Brain microvascular endothelial cell (primary cell): ENCODE measurements at regions not wholly inside any gene's neighbourhood (a gene's known extent, or its start where the extent isn't known, plus 50 kb on each side); places are given as distances from the start of the nearest gene placed in this dataset.

ENCODE experiments used
- DNase-seq: peaks from one replicate; pipeline ENCODE4 v3.0.0-alpha.2; 2020
- H3K27ac ChIP-seq: fragments of 250-450 bp; sonication (Bioruptor Pico); 2 replicates; pipeline ENCODE4 v1.5.1; 2020; ENCODE audit warnings: mild to moderate bottlenecking, moderate library complexity
- H3K27me3 ChIP-seq: fragments of 250-450 bp; sonication (Bioruptor Pico); replicated peaks from 2 replicates; pipeline ENCODE4 v1.5.1; 2020; ENCODE audit warnings: mild to moderate bottlenecking
- H3K36me3 ChIP-seq: fragments of 250-450 bp; sonication (Bioruptor Pico); replicated peaks from 2 replicates; pipeline ENCODE4 v1.5.1; 2020; ENCODE audit warnings: mild to moderate bottlenecking
- H3K4me3 ChIP-seq: 2 replicates; pipeline ENCODE4 v1.5.1; 2011; ENCODE audit warnings: low read depth, mild to moderate bottlenecking, control low read depth, low read length, moderate library complexity
- CTCF ChIP-seq: IDR thresholded peaks from 2 replicates; pipeline ENCODE4 v1.5.1; 2011; ENCODE audit warnings: low read depth, mild to moderate bottlenecking, moderate library complexity, low read length, control low read depth, inconsistent platforms; ENCODE audit errors: missing control alignments
- in situ Hi-C: cut with HindIII; loops from 2 replicates; pipeline ENCODE4 v1.10.0; 2017; ENCODE audit warnings: low sequenced_read_pairs, low pct_ligation_motif_present

- H3K27me3 ChIP-seq, result no peaks in the 10 kb centered on the region
- H3K27ac ChIP-seq, result peak overlapping the region; percentile 67
- no peaks in the 10 kb centered on the region for H3K36me3 ChIP-seq
- in situ Hi-C loops, result no loop called here
- DNase-seq, result no peak
- TF ChIP-seq CTCF, result no peak
- H3K4me3 ChIP-seq, result no peak overlapping the region
Observed at GRCh38 chr18:73461038-73461779, 593.4 kb upstream of the NETO1 start.

GRCh38 chr18:73458186-73458964, 590.6 kb upstream of the NETO1 start:
- H3K36me3 ChIP-seq, result no peaks in the 10 kb centered on the region
- H3K27ac ChIP-seq, result no peak overlapping the region
- H3K27me3 ChIP-seq, result no peaks in the 10 kb centered on the region
- H3K4me3 ChIP-seq, result no peak overlapping the region
- DNase-seq, result no peak
- no peak for TF ChIP-seq CTCF
- in situ Hi-C loops, result no loop called here

GRCh38 chr18:73456643-73457042, 588.9 kb upstream of the NETO1 start:
- Histone ChIP-seq H3K27ac (no peak overlapping the region), H3K27me3 (no peaks in the 10 kb centered on the region), H3K4me3 (no peak overlapping the region), H3K36me3 (no peaks in the 10 kb centered on the region)
- no peak for TF ChIP-seq CTCF
- no peak for DNase-seq
- in situ Hi-C loops, result no loop called here

GRCh38 chr18:73452866-73453265, 585.1 kb upstream of the NETO1 start:
- no peaks in the 10 kb centered on the region for H3K36me3 ChIP-seq
- DNase-seq, result no peak
- H3K4me3 ChIP-seq, result no peak overlapping the region
- H3K27ac ChIP-seq, result no peak overlapping the region
- no peak for TF ChIP-seq CTCF
- in situ Hi-C loops, result no loop called here
- no peaks in the 10 kb centered on the region for H3K27me3 ChIP-seq

GRCh38 chr18:73446502-73446901, 578.7 kb upstream of the NETO1 start:
- H3K36me3 ChIP-seq, result no peaks in the 10 kb centered on the region
- no peak for TF ChIP-seq CTCF
- in situ Hi-C loops, result no loop called here
- no peak overlapping the region for H3K27ac ChIP-seq
- H3K27me3 ChIP-seq, result no peaks in the 10 kb centered on the region
- H3K4me3 ChIP-seq, result no peak overlapping the region
- DNase-seq, result no peak
